ENCODE measurements at regions not wholly inside any gene's neighbourhood (a gene's known extent, or its start where the extent isn't known, plus 50 kb on each side); places are given as distances from the start of the nearest gene placed in this dataset.

DNA sequence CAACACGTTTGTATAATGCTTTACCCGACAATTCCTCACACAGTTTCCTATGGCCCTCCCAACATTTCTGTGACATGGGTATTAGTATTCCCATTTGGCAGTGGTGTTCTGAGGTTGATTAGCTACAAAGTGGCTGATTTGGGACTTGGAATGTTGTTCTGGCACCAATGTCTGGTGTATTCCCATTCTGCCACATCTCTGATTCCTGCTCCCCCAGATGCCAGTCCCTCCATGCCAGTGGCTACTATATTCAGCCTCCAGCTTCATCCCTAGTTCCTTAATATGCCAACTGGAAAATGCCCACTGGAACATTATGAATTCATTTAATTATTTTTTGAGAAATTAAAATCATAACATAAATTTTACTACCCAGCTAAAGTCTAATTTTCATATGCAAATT lies 60.6 kb upstream of the NBEA start:
- no peak for DNase-seq
- no peak for FAIRE-seq
- Histone ChIP-seq H3K4me3 (no peak overlapping the region), H3K27me3 (no peaks in the 10 kb centered on the region), H3K4me1 (no peaks in the 10 kb centered on the region), H3K9me3 (no peaks in the 10 kb centered on the region), H3K36me3 (no peaks in the 10 kb centered on the region), H3K27ac (no peak overlapping the region)
- 79 to 84% methylated on average over 2 of the region's 2 CpGs for WGBS, 2 donors
- ATAC-seq, result no peak
- intact Hi-C loops (cut with DNase I), result no loop called here
- TF ChIP-seq CTCF (IDR thresholded peaks at IDR 0.05), result no peak

GRCh38 chr13:34883396-34883795 lies 58.7 kb upstream of the NBEA start:
- DNase-seq (no peak), FAIRE-seq (no peak), ATAC-seq (no peak)
- Histone ChIP-seq H3K27ac (no peak overlapping the region), H3K27me3 (no peaks in the 10 kb centered on the region), H3K9me3 (no peaks in the 10 kb centered on the region), H3K4me3 (no peak overlapping the region), H3K4me1 (no peaks in the 10 kb centered on the region), H3K36me3 (no peaks in the 10 kb centered on the region)
- intact Hi-C loops (cut with DNase I), result no loop called here
- TF ChIP-seq CTCF (IDR thresholded peaks at IDR 0.05), result no peak
- 59% methylated on average over 6 of the region's 6 CpGs for WGBS, 2 donors

GRCh38 chr13:34884366-34884765 lies 57.7 kb upstream of the NBEA start:
- WGBS, 2 donors, result 61 to 72% methylated on average over 2 of the region's 2 CpGs
- no peak overlapping the region for H3K27ac ChIP-seq
- H3K9me3 ChIP-seq, result no peaks in the 10 kb centered on the region
- H3K27me3 ChIP-seq, result no peaks in the 10 kb centered on the region
- no peaks in the 10 kb centered on the region for H3K36me3 ChIP-seq
- no peak for TF ChIP-seq CTCF (IDR thresholded peaks at IDR 0.05)
- no peaks in the 10 kb centered on the region for H3K4me1 ChIP-seq
- no peak overlapping the region for H3K4me3 ChIP-seq
- no peak for DNase-seq
- intact Hi-C loops (cut with DNase I), result no loop called here
- no peak for ATAC-seq
- no peak for FAIRE-seq

GRCh38 chr13:34886121-34886875 lies 55.8 kb upstream of the NBEA start:
- Histone ChIP-seq H3K4me1 (no peaks in the 10 kb centered on the region), H3K9me3 (no peaks in the 10 kb centered on the region), H3K4me3 (no peak overlapping the region), H3K36me3 (no peaks in the 10 kb centered on the region), H3K27ac (no peak overlapping the region), H3K27me3 (no peaks in the 10 kb centered on the region)
- ATAC-seq (no peak), DNase-seq (no peak), FAIRE-seq (no peak)
- no peak for TF ChIP-seq CTCF (IDR thresholded peaks at IDR 0.05)
- intact Hi-C loops (cut with DNase I), result no loop called here
- 44 to 46% methylated on average over 2 of the region's 2 CpGs for WGBS, 2 donors

- Histone ChIP-seq H3K4me1 (no peaks in the 10 kb centered on the region), H3K27ac (no peak overlapping the region), H3K4me3 (no peak overlapping the region), H3K9me3 (no peaks in the 10 kb centered on the region), H3K36me3 (no peaks in the 10 kb centered on the region), H3K27me3 (no peaks in the 10 kb centered on the region)
- ATAC-seq, result no peak
- TF ChIP-seq CTCF (IDR thresholded peaks at IDR 0.05), result no peak
- WGBS, 2 donors, result 40 to 52% methylated on average over 1 of the region's 1 CpG
- intact Hi-C loops (cut with DNase I), result no loop called here
- no peak for FAIRE-seq
- no peak for DNase-seq
These were observed 55.1 kb upstream of the NBEA start for GRCh38 chr13:34886987-34887386.

Measured in pancreas (tissue), 10 donors.